ENCODE measurements at regions not wholly inside any gene's neighbourhood (a gene's known extent, or its start where the extent isn't known, plus 50 kb on each side); places are given as distances from the start of the nearest gene placed in this dataset.
"Not testable (repeated sequence)": the region's sequence is repeated elsewhere in the genome, so short reads cannot be mapped to it uniquely, and the experiment has no call there.

- DNase-seq (ENCODE audit: low read depth in 2 of 2) = no peak
These were observed 206.3 kb downstream of the SLITRK5 start for GRCh38 chr13:87877477-87877876.

- DNase-seq (ENCODE audit: low read depth in 2 of 2) = no peak
These were observed 207.5 kb downstream of the SLITRK5 start for GRCh38 chr13:87878706-87879105.

GRCh38 chr13:87884884-87885283 is 213.7 kb downstream of the SLITRK5 start:
- no peak for DNase-seq (ENCODE audit: low read depth in 2 of 2)

GRCh38 chr13:87887459-87888123 is 216.4 kb downstream of the SLITRK5 start:
- DNase-seq (ENCODE audit: low read depth in 2 of 2) = no peak

- no peak for DNase-seq (ENCODE audit: low read depth in 2 of 2)
These were observed 218.1 kb downstream of the SLITRK5 start for GRCh38 chr13:87889254-87889653.

GRCh38 chr13:87893186-87893585 is 222.0 kb downstream of the SLITRK5 start:
- no peak for DNase-seq (ENCODE audit: low read depth in 2 of 2)

- no peak for DNase-seq (ENCODE audit: low read depth in 2 of 2)
These were observed 222.9 kb downstream of the SLITRK5 start for GRCh38 chr13:87894059-87894458.

- DNase-seq (ENCODE audit: low read depth in 2 of 2) = no peak
These were observed 232.4 kb downstream of the SLITRK5 start for GRCh38 chr13:87903553-87903952.

- DNase-seq (ENCODE audit: low read depth in 2 of 2) = no peak
These were observed 235.2 kb downstream of the SLITRK5 start for GRCh38 chr13:87906411-87906810.

GRCh38 chr13:87907202-87907601 is 236.0 kb downstream of the SLITRK5 start:
- no peak for DNase-seq (ENCODE audit: low read depth in 2 of 2)

GRCh38 chr13:87919956-87920355 is 248.8 kb downstream of the SLITRK5 start:
- no peak for DNase-seq (ENCODE audit: low read depth in 2 of 2)

- no peak for DNase-seq (ENCODE audit: low read depth in 2 of 2)
These were observed 252.6 kb downstream of the SLITRK5 start for GRCh38 chr13:87923753-87924152.

- no peak for DNase-seq (ENCODE audit: low read depth in 2 of 2)
These were observed 253.8 kb downstream of the SLITRK5 start for GRCh38 chr13:87925006-87925405.

- no peak for DNase-seq (ENCODE audit: low read depth in 2 of 2)
These were observed 269.6 kb downstream of the SLITRK5 start for GRCh38 chr13:87940776-87941175.

GRCh38 chr13:87941226-87941625 is 270.1 kb downstream of the SLITRK5 start:
- DNase-seq (ENCODE audit: low read depth in 2 of 2) = no peak

GRCh38 chr13:87942205-87942604 is 271.0 kb downstream of the SLITRK5 start:
- DNase-seq (ENCODE audit: low read depth in 2 of 2) = no peak

- DNase-seq (ENCODE audit: low read depth in 2 of 2) = no peak
These were observed 272.9 kb downstream of the SLITRK5 start for GRCh38 chr13:87944038-87944437.

- no peak for DNase-seq (ENCODE audit: low read depth in 2 of 2)
These were observed 281.2 kb downstream of the SLITRK5 start for GRCh38 chr13:87952377-87952776.

GRCh38 chr13:87953381-87953780 is 282.2 kb downstream of the SLITRK5 start:
- no peak for DNase-seq (ENCODE audit: low read depth in 2 of 2)

- DNase-seq (ENCODE audit: low read depth in 2 of 2) = no peak
These were observed 282.9 kb downstream of the SLITRK5 start for GRCh38 chr13:87954091-87954490.

- no peak for DNase-seq (ENCODE audit: low read depth in 2 of 2)
These were observed 290.4 kb downstream of the SLITRK5 start for GRCh38 chr13:87961546-87961945.

- DNase-seq (ENCODE audit: low read depth in 2 of 2) = no peak
These were observed 301.4 kb downstream of the SLITRK5 start for GRCh38 chr13:87972568-87972967.

GRCh38 chr13:87975035-87975434 is 303.9 kb downstream of the SLITRK5 start:
- DNase-seq (ENCODE audit: low read depth in 2 of 2) = no peak

- DNase-seq (ENCODE audit: low read depth in 2 of 2) = not testable (repeated sequence)
These were observed 305.5 kb downstream of the SLITRK5 start for GRCh38 chr13:87976650-87977049.
